CD14-positive monocyte (primary cell): ENCODE measurements at regions not wholly inside any gene's neighbourhood (a gene's known extent, or its start where the extent isn't known, plus 50 kb on each side); places are given as distances from the start of the nearest gene placed in this dataset.

Source experiments
- DNase-seq, 3 donors: peaks; one replicate each; pipeline ENCODE4 v3.0.0-alpha.2; 2011 to 2022
- H2AFZ ChIP-seq: 2 replicates; pipeline ENCODE4 v1.6.0; 2012; ENCODE audit warnings: mild to moderate bottlenecking, low read depth, low read length, inconsistent platforms; ENCODE audit not compliant: insufficient read depth, poor library complexity, severe bottlenecking
- H3K27ac ChIP-seq, 2 donors: 1 replicate in 1 of 2; 2 replicates in 1 of 2; pipeline ENCODE4 v1.5.1; 2012 to 2013; ENCODE audit warnings: low read length in 2 of 2, control low read depth in 1 of 2, inconsistent platforms in 1 of 2, low read depth in 1 of 2, mild to moderate bottlenecking in 1 of 2
- H3K27me3 ChIP-seq, 2 donors: one replicate each; pipeline versions ENCODE4 v1.6.0 to v1.6.1; 2011 to 2013; ENCODE audit warnings: low read length in 2 of 2; ENCODE audit not compliant: control insufficient read depth in 2 of 2, insufficient read depth in 2 of 2
- H3K36me3 ChIP-seq, 2 donors: replicated peaks in 1 of 2; 1 replicate in 1 of 2; 2 replicates in 1 of 2; pipeline versions ENCODE4 v1.5.1 to v1.6.1; 2012 to 2013; ENCODE audit warnings: low read length in 2 of 2, control low read depth in 1 of 2, inconsistent platforms in 1 of 2, mild to moderate bottlenecking in 1 of 2; ENCODE audit not compliant: insufficient read depth in 2 of 2, control insufficient read depth in 1 of 2
- H3K4me1 ChIP-seq, 2 donors: 1 replicate in 1 of 2; 2 replicates in 1 of 2; pipeline versions ENCODE4 v1.5.1 to v1.6.1; 2012 to 2013; ENCODE audit warnings: low read length in 2 of 2, control low read depth in 1 of 2, inconsistent platforms in 1 of 2, mild to moderate bottlenecking in 1 of 2, moderate library complexity in 1 of 2; ENCODE audit not compliant: insufficient read depth in 2 of 2, control insufficient read depth in 1 of 2
- H3K4me2 ChIP-seq: replicated peaks from 2 replicates; pipeline ENCODE3; 2012; ENCODE audit warnings: low read length, moderate library complexity, mild to moderate bottlenecking; ENCODE audit not compliant: poor library complexity, severe bottlenecking; ENCODE audit errors: extremely low read depth
- H3K4me3 ChIP-seq, 3 experiments: fragments of 200-600 bp in 1 of 3; sonication (generic) in 1 of 3; replicated peaks in 1 of 3; 1 replicate in 2 of 3; 2 replicates in 1 of 3; pipeline ENCODE4 v1.5.1; 2011 to 2013; ENCODE audit warnings: low read length in 3 of 3, mild to moderate bottlenecking in 3 of 3, control low read depth in 2 of 3, low read depth in 2 of 3, inconsistent platforms in 1 of 3, moderate library complexity in 1 of 3
- H3K79me2 ChIP-seq: 2 replicates; pipeline ENCODE4 v1.6.0; 2012; ENCODE audit warnings: mild to moderate bottlenecking, control low read depth, inconsistent platforms, low read length, moderate library complexity; ENCODE audit not compliant: insufficient read depth
- H3K9ac ChIP-seq: 2 replicates; pipeline ENCODE4 v1.6.0; 2017; ENCODE audit warnings: low read length, mild to moderate bottlenecking; ENCODE audit not compliant: insufficient read depth, poor library complexity, severe bottlenecking
- H3K9me3 ChIP-seq, 2 donors: replicated peaks in 1 of 2; 1 replicate in 1 of 2; 2 replicates in 1 of 2; pipeline versions ENCODE4 v1.5.1 to v1.6.1; 2012 to 2013; ENCODE audit warnings: low read length in 2 of 2, control low read depth in 1 of 2; ENCODE audit not compliant: control insufficient read depth in 1 of 2, insufficient read depth in 1 of 2
- H4K20me1 ChIP-seq: 2 replicates; pipeline ENCODE4 v1.6.0; 2012; ENCODE audit warnings: mild to moderate bottlenecking, low read length, control low read depth, moderate library complexity; ENCODE audit not compliant: insufficient read depth
- H3K27ac Mint-ChIP-seq, 7 donors: one replicate each; pipeline ENCODE4 v1.8.0; 2020; ENCODE audit warnings: mild to moderate bottlenecking in 7 of 7, mixed read lengths in 7 of 7, moderate library complexity in 6 of 7, inconsistent platforms in 2 of 7
- H3K27me3 Mint-ChIP-seq, 3 donors: one replicate each; pipeline ENCODE4 v1.8.0; 2021 to 2022; ENCODE audit warnings: low read depth in 3 of 3, mild to moderate bottlenecking in 3 of 3, mixed read lengths in 3 of 3, moderate library complexity in 3 of 3, inconsistent platforms in 1 of 3
- H3K36me3 Mint-ChIP-seq, 2 donors: one replicate each; pipeline ENCODE4 v1.8.0; 2020; ENCODE audit warnings: mixed read lengths in 2 of 2, inconsistent platforms in 1 of 2, mild to moderate bottlenecking in 1 of 2
- H3K4me1 Mint-ChIP-seq: one replicate; pipeline ENCODE4 v1.8.0; 2020; ENCODE audit warnings: mild to moderate bottlenecking, mixed read lengths
- H3K4me3 Mint-ChIP-seq, 2 donors: one replicate each; pipeline ENCODE4 v1.8.0; 2020; ENCODE audit warnings: mild to moderate bottlenecking in 2 of 2, mixed read lengths in 2 of 2, moderate library complexity in 1 of 2
- H3K9me3 Mint-ChIP-seq, 7 donors: one replicate each; pipeline ENCODE4 v1.8.0; 2020 to 2022; ENCODE audit warnings: mixed read lengths in 7 of 7, mild to moderate bottlenecking in 6 of 7, moderate library complexity in 6 of 7, inconsistent platforms in 2 of 7
- CTCF ChIP-seq: fragments of 200-600 bp; IDR thresholded peaks from one replicate; pipeline ENCODE4 v1.8.0; 2022; ENCODE audit warnings: antibody characterized with exemption, mild to moderate bottlenecking
- WGBS: methylation state at CpG from one replicate; pipeline ENCODE4 v1.1.5; 2013; ENCODE audit warnings: missing lambda C conversion rate; ENCODE audit not compliant: insufficient coverage; 5-methylcytosine and 5-hydroxymethylcytosine counted together
- intact Hi-C, 2 donors: fragments of 100-400 bp; cut with micrococcal nuclease; formaldehyde crosslinking; loops; one replicate each; pipeline versions ENCODE4 v1.15.0 to v1.15.1; 2023

- Histone ChIP-seq H3K4me3 (no peak overlapping the region), H3K36me3 (no peaks in the 10 kb centered on the region), H4K20me1 (no peaks in the 10 kb centered on the region), H3K79me2 (no peaks in the 10 kb centered on the region), H3K27ac (no peak overlapping the region), H3K9ac (no peak overlapping the region), H3K27me3 (no peaks in the 10 kb centered on the region), H3K9me3 (peaks cover 7 to 14% of the 10 kb centered on the region in 2 donors), H3K4me2 (no peak overlapping the region), H2AFZ (no peak overlapping the region), H3K4me1 (no peaks in the 10 kb centered on the region)
- Mint-ChIP-seq H3K9me3 (peaks cover 12 to 30% (median 21%) of the 10 kb centered on the region in 7 donors), H3K4me1 (no peaks in the 10 kb centered on the region), H3K36me3 (no peaks in the 10 kb centered on the region), H3K27ac (no peak overlapping the region), H3K4me3 (no peak overlapping the region), H3K27me3 (peaks cover 0 to 4% (median 1%) of the 10 kb centered on the region in 3 donors)
- no peak for DNase-seq
- intact Hi-C loops: no loop called here
- 100% methylated on average over 2 of the region's 2 CpGs for WGBS
- TF ChIP-seq CTCF: no peak
Observed at GRCh38 chr21:32122082-32122481, 156.8 kb downstream of the MIS18A start.

- intact Hi-C loops: no loop called here
- 87% methylated on average over 2 of the region's 3 CpGs for WGBS
- H3K36me3 Mint-ChIP-seq: no peaks in the 10 kb centered on the region
Observed at GRCh38 chr21:32120230-32120629, 158.6 kb downstream of the MIS18A start.

More at GRCh38 chr21:32120230-32120629, 158.6 kb downstream of the MIS18A start:
- no peak for DNase-seq
- no peak for TF ChIP-seq CTCF
- Histone ChIP-seq H2AFZ (no peak overlapping the region), H3K9me3 (peaks cover 7 to 13% of the 10 kb centered on the region in 2 donors), H4K20me1 (no peaks in the 10 kb centered on the region), H3K27ac (no peak overlapping the region), H3K4me2 (no peak overlapping the region), H3K4me1 (no peaks in the 10 kb centered on the region), H3K36me3 (no peaks in the 10 kb centered on the region), H3K27me3 (no peaks in the 10 kb centered on the region), H3K79me2 (no peaks in the 10 kb centered on the region), H3K9ac (no peak overlapping the region), H3K4me3 (no peak overlapping the region)
- Mint-ChIP-seq H3K27ac (no peak overlapping the region), H3K9me3 (peaks cover 12 to 26% (median 20%) of the 10 kb centered on the region in 7 donors), H3K27me3 (peaks cover 0 to 4% (median 0%) of the 10 kb centered on the region in 3 donors), H3K4me3 (no peak overlapping the region), H3K4me1 (no peaks in the 10 kb centered on the region)
